SK-N-SH (cell line): ENCODE measurements at regions not wholly inside any gene's neighbourhood (a gene's known extent, or its start where the extent isn't known, plus 50 kb on each side); places are given as distances from the start of the nearest gene placed in this dataset.

Experiments used
- CTCF ChIP-seq: fragments of 200-600 bp; sonication (generic); IDR thresholded peaks from 2 replicates; pipeline ENCODE4 v1.6.1; 2017; ENCODE audit warnings: antibody characterized with exemption, mild to moderate bottlenecking, moderate library complexity
- JUND ChIP-seq: IDR thresholded peaks from 2 replicates; pipeline ENCODE4 v1.4.0; 2012
- POLR2AphosphoS5 ChIP-seq: IDR thresholded peaks from 2 replicates; pipeline ENCODE4 v1.6.1; 2012; ENCODE audit warnings: low read depth, low read length
- TF ChIP-seq, protein P1 (sequence below): IDR thresholded peaks from 2 replicates; pipeline ENCODE4 v1.6.1; 2012; ENCODE audit warnings: mild to moderate bottlenecking, low read depth, low read length, moderate library complexity

GRCh38 chr2:120678251-120678650 lies 57.4 kb upstream of the GLI2 start:
- TF ChIP-seq, protein P1, sequence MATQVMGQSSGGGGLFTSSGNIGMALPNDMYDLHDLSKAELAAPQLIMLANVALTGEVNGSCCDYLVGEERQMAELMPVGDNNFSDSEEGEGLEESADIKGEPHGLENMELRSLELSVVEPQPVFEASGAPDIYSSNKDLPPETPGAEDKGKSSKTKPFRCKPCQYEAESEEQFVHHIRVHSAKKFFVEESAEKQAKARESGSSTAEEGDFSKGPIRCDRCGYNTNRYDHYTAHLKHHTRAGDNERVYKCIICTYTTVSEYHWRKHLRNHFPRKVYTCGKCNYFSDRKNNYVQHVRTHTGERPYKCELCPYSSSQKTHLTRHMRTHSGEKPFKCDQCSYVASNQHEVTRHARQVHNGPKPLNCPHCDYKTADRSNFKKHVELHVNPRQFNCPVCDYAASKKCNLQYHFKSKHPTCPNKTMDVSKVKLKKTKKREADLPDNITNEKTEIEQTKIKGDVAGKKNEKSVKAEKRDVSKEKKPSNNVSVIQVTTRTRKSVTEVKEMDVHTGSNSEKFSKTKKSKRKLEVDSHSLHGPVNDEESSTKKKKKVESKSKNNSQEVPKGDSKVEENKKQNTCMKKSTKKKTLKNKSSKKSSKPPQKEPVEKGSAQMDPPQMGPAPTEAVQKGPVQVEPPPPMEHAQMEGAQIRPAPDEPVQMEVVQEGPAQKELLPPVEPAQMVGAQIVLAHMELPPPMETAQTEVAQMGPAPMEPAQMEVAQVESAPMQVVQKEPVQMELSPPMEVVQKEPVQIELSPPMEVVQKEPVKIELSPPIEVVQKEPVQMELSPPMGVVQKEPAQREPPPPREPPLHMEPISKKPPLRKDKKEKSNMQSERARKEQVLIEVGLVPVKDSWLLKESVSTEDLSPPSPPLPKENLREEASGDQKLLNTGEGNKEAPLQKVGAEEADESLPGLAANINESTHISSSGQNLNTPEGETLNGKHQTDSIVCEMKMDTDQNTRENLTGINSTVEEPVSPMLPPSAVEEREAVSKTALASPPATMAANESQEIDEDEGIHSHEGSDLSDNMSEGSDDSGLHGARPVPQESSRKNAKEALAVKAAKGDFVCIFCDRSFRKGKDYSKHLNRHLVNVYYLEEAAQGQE: no peak
- no peak for TF ChIP-seq POLR2AphosphoS5
- no peak for TF ChIP-seq JUND
- TF ChIP-seq CTCF: no peak
